ENCODE measurements at regions not wholly inside any gene's neighbourhood (a gene's known extent, or its start where the extent isn't known, plus 50 kb on each side); places are given as distances from the start of the nearest gene placed in this dataset.
"Not testable (repeated sequence)": the region's sequence is repeated elsewhere in the genome, so short reads cannot be mapped to it uniquely, and the experiment has no call there.

DNA sequence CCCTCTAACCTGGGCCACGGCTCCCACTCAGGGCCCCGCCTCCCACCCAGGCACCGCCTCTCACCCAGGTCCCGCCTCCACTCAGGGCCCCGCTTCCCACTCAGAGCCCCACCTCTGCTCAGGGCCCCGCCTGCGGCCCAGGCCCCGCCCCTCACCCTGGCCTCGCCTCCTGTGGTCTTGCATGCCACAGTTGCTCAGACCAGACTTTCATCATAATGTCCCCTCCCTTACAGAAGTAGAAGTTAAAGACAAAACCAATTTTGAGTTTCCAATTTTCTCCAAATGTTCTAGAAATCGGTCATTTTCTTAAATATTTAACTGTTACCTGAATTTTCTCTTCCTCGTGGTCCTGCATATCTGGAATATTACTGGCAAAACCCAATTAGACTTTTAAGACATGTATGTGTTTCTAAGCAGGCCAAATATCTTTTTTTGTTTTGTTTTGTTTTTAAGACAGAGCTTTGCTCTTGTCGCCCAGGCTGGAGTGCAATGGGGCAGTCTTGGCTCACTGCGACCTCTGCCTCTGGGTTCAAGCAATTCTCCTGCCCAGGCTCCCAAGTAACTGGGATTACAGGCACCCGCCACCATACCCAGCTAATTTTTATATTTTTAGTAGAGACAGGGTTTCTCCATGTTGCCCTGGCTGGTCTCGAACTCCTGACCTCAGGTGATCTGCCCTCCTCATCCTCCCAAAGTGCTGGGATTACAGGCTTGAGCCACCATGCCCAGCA, 102.8 kb downstream of the FAM53A start:
- H3K4me3 ChIP-seq (ENCODE audit: low read length in 2 of 2); H3K27ac ChIP-seq (ENCODE audit: low read depth, low read length); H3K36me3 Mint-ChIP-seq; H3K4me1 ChIP-seq (ENCODE audit: insufficient read depth, low read length); H3K9me3 ChIP-seq (ENCODE audit: control insufficient read depth in 1 of 2, low read length in 2 of 2); H3K27me3 ChIP-seq (ENCODE audit: insufficient read depth, low read length); H3K27me3 Mint-ChIP-seq; H3K9me3 Mint-ChIP-seq; H3K36me3 ChIP-seq (ENCODE audit: insufficient read depth, low read length); H3K4me1 Mint-ChIP-seq: not testable (repeated sequence)
- ChIA-PET CTCF (ENCODE audit: partially characterized antibody) (interaction anchor here (1.4 kb wide), 1 partner anchor 24 kb away, joined by 6 read pairs; no protein-coding TSS in a partner anchor), POLR2A (ENCODE audit: partially characterized antibody) (interaction anchor here (0.6 to 1.0 kb wide), 2 partner anchors 23 to 99 kb away, joined by 3 to 5 read pairs; no protein-coding TSS in a partner anchor)
- Mint-ChIP-seq H3K27ac (peak overlapping the region; percentile 53 to 88 (median 83)), H3K4me3 (peak overlapping the region in 6 of 8 donors; percentile 8 to 57 (median 36))
- intact Hi-C loops (cut with micrococcal nuclease), result loop anchor here (10.0 kb wide), 1 partner anchor 1493 kb away; the partner anchor contains the start of genes HTT and HTT-AS
- peak; percentile 87 to 95 (median 92) for DNase-seq

DNA sequence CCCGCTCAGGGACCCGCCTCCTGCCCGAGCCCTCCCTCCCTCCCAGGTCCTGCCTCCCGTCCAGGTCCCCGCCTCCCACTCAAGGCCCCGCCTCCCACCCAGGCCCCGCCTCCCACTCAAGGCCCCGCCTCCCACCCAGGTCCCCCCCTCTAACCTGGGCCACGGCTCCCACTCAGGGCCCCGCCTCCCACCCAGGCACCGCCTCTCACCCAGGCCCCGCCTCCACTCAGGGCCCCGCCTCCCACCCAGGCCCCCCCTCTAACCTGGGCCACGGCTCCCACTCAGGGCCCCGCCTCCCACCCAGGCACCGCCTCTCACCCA, 103.5 kb downstream of the FAM53A start:
- H3K36me3 ChIP-seq (ENCODE audit: insufficient read depth, low read length); H3K36me3 Mint-ChIP-seq; H3K27me3 Mint-ChIP-seq; H3K27me3 ChIP-seq (ENCODE audit: insufficient read depth, low read length); H3K9me3 ChIP-seq (ENCODE audit: control insufficient read depth in 1 of 2, low read length in 2 of 2); H3K4me1 ChIP-seq (ENCODE audit: insufficient read depth, low read length); H3K9me3 Mint-ChIP-seq; H3K4me3 Mint-ChIP-seq; H3K4me1 Mint-ChIP-seq; H3K27ac ChIP-seq (ENCODE audit: low read depth, low read length); H3K4me3 ChIP-seq (ENCODE audit: low read length in 2 of 2): not testable (repeated sequence)
- H3K27ac Mint-ChIP-seq, result peak overlapping the region in 1 of 7 donors; percentile 58
- CTCF ChIA-PET (ENCODE audit: partially characterized antibody), result interaction anchor here (1.1 to 1.4 kb wide), 2 partner anchors 18 to 25 kb away, joined by 3 to 9 read pairs; no protein-coding TSS in a partner anchor
- intact Hi-C loops (cut with micrococcal nuclease), result loop anchor here (1.0 to 10.0 kb wide), 3 partner anchors 104 to 1494 kb away; partner anchors contain the start of genes FAM53A, HTT, HTT-AS and SLBP
- DNase-seq, result peak in 1 of 5 donors; percentile 96
- POLR2A ChIA-PET (ENCODE audit: partially characterized antibody), result interaction anchor here (0.8 to 1.5 kb wide), 11 partner anchors 11 to 234 kb away, joined by 3 to 32 read pairs (median 4); partner anchors contain the start of genes SLBP and UVSSA

DNA sequence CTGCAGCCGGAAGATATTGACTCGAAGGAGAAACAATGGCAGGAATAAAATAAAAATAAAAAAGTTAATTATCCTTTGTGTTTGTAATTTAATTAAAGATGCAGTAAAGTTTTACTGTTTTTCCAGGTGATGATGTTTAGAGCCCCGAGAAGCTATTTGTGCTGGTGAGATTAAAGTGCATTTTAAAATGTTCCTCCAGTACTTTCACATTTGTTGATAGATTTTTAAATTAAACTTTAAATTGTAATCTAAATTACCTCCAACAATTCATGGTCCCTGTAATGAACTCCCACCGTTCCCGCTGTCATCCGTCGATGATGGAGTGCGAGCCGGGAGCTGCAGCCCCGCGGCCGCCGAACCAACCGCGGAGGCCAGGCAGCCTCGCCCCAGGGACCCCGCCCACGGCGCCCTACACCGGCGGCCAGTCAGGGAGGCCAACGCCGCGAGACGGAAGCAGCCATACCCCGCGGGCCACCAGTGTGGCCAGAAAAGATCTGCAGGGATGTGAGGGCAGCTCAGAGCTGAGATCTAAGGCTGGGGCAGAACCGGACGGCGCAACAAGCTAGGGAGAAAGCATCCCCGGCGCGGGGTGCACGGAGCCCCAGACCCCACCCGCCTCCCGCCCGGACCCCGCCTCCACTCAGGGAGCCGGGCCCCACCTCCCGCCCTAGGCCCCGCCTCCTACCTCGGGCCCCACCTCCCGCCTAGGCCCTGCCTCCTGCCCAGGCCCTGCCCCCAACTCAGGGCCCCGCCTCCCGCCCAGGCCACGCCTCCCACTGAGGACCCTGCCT, 104.0 kb downstream of the FAM53A start:
- intact Hi-C loops (cut with micrococcal nuclease), result loop anchor here (1.0 to 10.0 kb wide), 4 partner anchors 25 to 1495 kb away; partner anchors contain the start of genes FAM53A, HTT, HTT-AS and SLBP
- peak overlapping the region; percentile 72 to 83 (median 78) for H3K4me3 Mint-ChIP-seq
- Histone ChIP-seq H3K4me3 (ENCODE audit: low read length in 2 of 2) (peak overlapping the region; percentile 29 to 91), H3K4me1 (ENCODE audit: insufficient read depth, low read length) (peaks cover 6% of the 10 kb centered on the region), H3K27me3 (ENCODE audit: insufficient read depth, low read length) (no peaks in the 10 kb centered on the region), H3K36me3 (ENCODE audit: insufficient read depth, low read length) (no peaks in the 10 kb centered on the region), H3K27ac (ENCODE audit: low read depth, low read length) (peak overlapping the region; percentile 74), H3K9me3 (ENCODE audit: control insufficient read depth in 1 of 2, low read length in 2 of 2) (no peaks in the 10 kb centered on the region)
- DNase-seq, result peak in 4 of 5 donors; percentile 90 to 92 (median 91)
- POLR2A ChIA-PET (ENCODE audit: partially characterized antibody), result interaction anchor here (0.8 to 1.5 kb wide), 16 partner anchors 11 to 648 kb away, joined by 3 to 32 read pairs (median 4); partner anchors contain the start of genes CTBP1, GAK, SLBP and TMEM175
- H3K36me3 Mint-ChIP-seq, result no peaks in the 10 kb centered on the region
- H3K9me3 Mint-ChIP-seq, result peaks cover 0 to 3% (median 0%) of the 10 kb centered on the region in 8 donors
- no peaks in the 10 kb centered on the region for H3K27me3 Mint-ChIP-seq
- peak overlapping the region; percentile 52 to 85 (median 70) for H3K27ac Mint-ChIP-seq
- peaks cover 0 to 7% (median 4%) of the 10 kb centered on the region in 4 donors for H3K4me1 Mint-ChIP-seq
- CTCF ChIA-PET (ENCODE audit: partially characterized antibody), result interaction anchor here (0.7 to 1.4 kb wide), 5 partner anchors 18 to 222 kb away, joined by 3 to 9 read pairs (median 3); no protein-coding TSS in a partner anchor

DNA sequence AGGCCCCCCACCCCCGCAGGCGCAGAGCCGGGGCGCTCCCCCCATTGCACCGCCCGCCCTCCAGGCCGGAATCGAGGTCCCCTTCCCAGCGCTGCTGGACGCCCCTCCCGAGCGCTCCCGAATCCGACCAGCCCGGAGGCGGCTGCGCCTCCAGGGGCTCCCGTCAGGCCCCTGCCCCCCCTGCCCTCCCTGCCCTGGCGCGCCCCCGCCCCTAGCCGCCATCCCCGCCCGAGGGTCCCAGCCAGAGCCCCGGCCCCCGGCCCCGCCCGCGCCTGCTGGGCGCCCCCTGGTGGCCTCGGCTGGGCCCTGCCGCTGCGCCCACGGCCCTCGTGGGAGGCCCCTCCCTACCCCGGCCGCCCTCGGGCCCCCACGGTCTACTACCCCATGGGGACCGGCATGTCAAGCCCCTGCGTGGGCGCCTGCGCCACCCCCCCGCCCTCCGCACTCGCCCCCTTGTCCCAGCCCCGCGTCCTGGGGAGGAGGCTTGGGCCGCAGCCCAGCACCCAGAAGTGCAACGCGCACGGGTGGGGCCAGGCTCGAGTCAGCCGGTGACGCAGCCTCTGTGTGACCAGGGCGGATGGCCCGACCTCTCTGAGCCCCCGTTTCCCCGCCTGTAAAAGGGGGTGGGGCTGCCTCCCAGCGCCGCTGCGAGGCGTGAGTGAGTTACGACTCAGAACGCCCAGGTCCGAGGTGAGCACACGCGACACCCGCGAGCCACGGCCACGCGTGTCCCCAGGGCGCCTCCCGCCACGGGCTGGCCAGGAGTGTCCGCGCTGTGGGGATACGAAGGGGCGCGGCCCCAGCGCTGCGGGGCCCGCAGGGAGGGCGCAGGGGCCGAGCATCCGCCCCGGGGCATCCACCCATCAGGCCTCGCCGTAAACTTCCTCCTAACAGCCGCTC, 104.9 kb downstream of the FAM53A start:
- peaks cover 0 to 3% (median 0%) of the 10 kb centered on the region in 8 donors for H3K9me3 Mint-ChIP-seq
- ChIA-PET POLR2A (ENCODE audit: partially characterized antibody) (interaction anchor here (0.8 to 1.5 kb wide), 15 partner anchors 10 to 647 kb away, joined by 3 to 32 read pairs (median 4); partner anchors contain the start of genes CTBP1, GAK, SLBP and TMEM175), CTCF (ENCODE audit: partially characterized antibody) (interaction anchor here (0.7 to 1.4 kb wide), 6 partner anchors 17 to 221 kb away, joined by 3 to 9 read pairs (median 3); no protein-coding TSS in a partner anchor)
- H3K9me3 ChIP-seq (ENCODE audit: control insufficient read depth in 1 of 2, low read length in 2 of 2), result no peaks in the 10 kb centered on the region
- peaks cover 6% of the 10 kb centered on the region for H3K4me1 ChIP-seq (ENCODE audit: insufficient read depth, low read length)
- H3K27me3 Mint-ChIP-seq, result no peaks in the 10 kb centered on the region
- DNase-seq, result peak; percentile 73 to 83 (median 78)
- H3K27ac ChIP-seq (ENCODE audit: low read depth, low read length), result peak overlapping the region; percentile 74
- peak overlapping the region; percentile 72 to 83 (median 78) for H3K4me3 Mint-ChIP-seq
- H3K36me3 ChIP-seq (ENCODE audit: insufficient read depth, low read length), result no peaks in the 10 kb centered on the region
- H3K4me1 Mint-ChIP-seq, result peaks cover 0 to 7% (median 4%) of the 10 kb centered on the region in 4 donors
- intact Hi-C loops (cut with micrococcal nuclease), result loop anchor here (1.0 kb wide), 1 partner anchor 26 kb away; no protein-coding TSS in a partner anchor
- H3K36me3 Mint-ChIP-seq, result no peaks in the 10 kb centered on the region
- peak overlapping the region; percentile 29 to 91 for H3K4me3 ChIP-seq (ENCODE audit: low read length in 2 of 2)
- peak overlapping the region; percentile 41 to 85 (median 64) for H3K27ac Mint-ChIP-seq
- no peaks in the 10 kb centered on the region for H3K27me3 ChIP-seq (ENCODE audit: insufficient read depth, low read length)

DNA sequence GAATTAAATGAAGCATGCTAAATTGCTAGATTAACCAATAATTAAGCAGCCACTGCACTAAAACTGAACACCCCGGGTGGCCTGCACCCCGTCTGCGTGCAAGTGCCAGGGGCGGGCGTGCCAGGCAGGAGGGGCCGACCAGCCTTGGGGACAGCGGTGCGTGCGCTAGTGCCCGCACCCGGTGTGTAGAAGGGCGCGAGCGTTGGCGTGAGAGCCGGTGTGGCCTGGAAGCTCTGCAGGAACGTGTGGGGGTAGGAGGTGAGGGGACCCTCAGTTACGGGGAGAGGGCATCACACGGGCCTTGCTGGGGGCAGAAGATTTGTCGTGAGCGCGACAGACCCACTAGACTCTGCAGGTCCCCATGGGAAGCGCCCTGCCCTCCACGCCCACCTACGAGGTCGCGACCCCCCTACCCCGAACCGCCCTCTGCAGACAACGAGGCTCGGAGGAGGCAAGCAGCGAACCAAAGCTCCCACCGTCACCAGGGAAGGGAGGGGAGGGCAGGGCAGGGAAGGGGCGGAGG, 105.8 kb downstream of the FAM53A start:
- POLR2A ChIA-PET (ENCODE audit: partially characterized antibody), result interaction anchor here (0.5 kb wide), 1 partner anchor 156 kb away, joined by 3 read pairs; no protein-coding TSS in a partner anchor
- no peaks in the 10 kb centered on the region for H3K27me3 ChIP-seq (ENCODE audit: insufficient read depth, low read length)
- Mint-ChIP-seq H3K36me3 (no peaks in the 10 kb centered on the region), H3K4me3 (peak overlapping the region in 6 of 8 donors; percentile 20 to 64 (median 54)), H3K9me3 (no peaks in the 10 kb centered on the region), H3K4me1 (peaks cover 0 to 7% (median 2%) of the 10 kb centered on the region in 4 donors), H3K27me3 (no peaks in the 10 kb centered on the region), H3K27ac (peak overlapping the region in 2 of 7 donors; percentile 42 to 65)
- H3K36me3 ChIP-seq (ENCODE audit: insufficient read depth, low read length), result no peaks in the 10 kb centered on the region
- H3K9me3 ChIP-seq (ENCODE audit: control insufficient read depth in 1 of 2, low read length in 2 of 2), result no peaks in the 10 kb centered on the region
- intact Hi-C loops (cut with micrococcal nuclease), result no loop called here
- H3K4me3 ChIP-seq (ENCODE audit: low read length in 2 of 2), result no peak overlapping the region
- H3K27ac ChIP-seq (ENCODE audit: low read depth, low read length), result no peak overlapping the region
- peaks cover 6% of the 10 kb centered on the region for H3K4me1 ChIP-seq (ENCODE audit: insufficient read depth, low read length)
- CTCF ChIA-PET (ENCODE audit: partially characterized antibody), result interaction anchor here (1.2 kb wide), 1 partner anchor 27 kb away, joined by 3 read pairs; no protein-coding TSS in a partner anchor
- DNase-seq, result peak in 1 of 5 donors; percentile 35

DNA sequence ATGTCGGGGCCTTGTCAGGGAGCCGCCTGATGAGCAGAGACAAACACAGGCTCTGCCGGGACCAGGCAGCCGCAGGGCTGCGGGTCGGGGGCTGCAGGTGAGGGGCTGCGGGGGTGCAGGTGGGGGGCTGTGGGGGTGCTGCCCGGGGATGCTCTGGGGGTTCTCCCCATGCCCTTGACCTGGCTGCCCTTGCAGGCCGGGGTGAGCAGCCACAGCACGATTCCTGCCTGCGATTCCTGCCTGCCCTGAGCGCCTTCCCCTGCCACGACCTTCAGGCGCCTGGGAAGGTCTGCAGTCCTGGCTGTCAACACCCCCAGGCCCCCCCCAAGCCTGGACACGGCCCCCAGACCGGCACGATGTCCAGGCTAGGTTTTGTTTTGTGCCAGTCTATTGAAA, 106.3 kb downstream of the FAM53A start:
- intact Hi-C loops (cut with micrococcal nuclease), result no loop called here
- Histone ChIP-seq H3K27ac (ENCODE audit: low read depth, low read length) (no peak overlapping the region), H3K9me3 (ENCODE audit: control insufficient read depth in 1 of 2, low read length in 2 of 2) (no peaks in the 10 kb centered on the region), H3K27me3 (ENCODE audit: insufficient read depth, low read length) (no peaks in the 10 kb centered on the region), H3K4me3 (ENCODE audit: low read length in 2 of 2) (no peak overlapping the region), H3K36me3 (ENCODE audit: insufficient read depth, low read length) (no peaks in the 10 kb centered on the region), H3K4me1 (ENCODE audit: insufficient read depth, low read length) (peaks cover 6% of the 10 kb centered on the region)
- H3K4me1 Mint-ChIP-seq, result peaks cover 0 to 8% (median 2%) of the 10 kb centered on the region in 4 donors
- no peaks in the 10 kb centered on the region for H3K9me3 Mint-ChIP-seq
- H3K4me3 Mint-ChIP-seq, result peak overlapping the region in 2 of 8 donors; percentile 26 to 48
- H3K36me3 Mint-ChIP-seq, result no peaks in the 10 kb centered on the region
- ChIA-PET CTCF (ENCODE audit: partially characterized antibody) (interaction anchor here (1.2 kb wide), 1 partner anchor 28 kb away, joined by 3 read pairs; no protein-coding TSS in a partner anchor), POLR2A (ENCODE audit: partially characterized antibody) (no interaction called here)
- H3K27ac Mint-ChIP-seq, result peak overlapping the region in 1 of 7 donors; percentile 65
- H3K27me3 Mint-ChIP-seq, result no peaks in the 10 kb centered on the region
- peak in 1 of 5 donors; percentile 23 for DNase-seq

All from CD4-positive, alpha-beta memory T cell (primary cell).